ENCODE measurements at regions not wholly inside any gene's neighbourhood (a gene's known extent, or its start where the extent isn't known, plus 50 kb on each side); places are given as distances from the start of the nearest gene placed in this dataset.

GRCh38 chr10:98323221-98324164 is 55.5 kb upstream of the LOXL4 start:
- TF ChIP-seq CTCF (IDR thresholded peaks at IDR 0.05 in 8 of 11, conservative IDR thresholded peaks at IDR 0.05 in 3 of 11), result no peak
- no peak for TF ChIP-seq POLR2A (IDR thresholded peaks at IDR 0.05)
- peak; percentile 63 to 77 (median 68) for TF ChIP-seq POLR2AphosphoS5 (IDR thresholded peaks at IDR 0.05)

All from spleen (tissue), 7 donors.